CD8-positive, alpha-beta memory T cell (primary cell): ENCODE measurements at regions not wholly inside any gene's neighbourhood (a gene's known extent, or its start where the extent isn't known, plus 50 kb on each side); places are given as distances from the start of the nearest gene placed in this dataset.

Source experiments
- CTCF ChIA-PET: fragments of 350-600 bp; sonication (Branson Sonifier 250); formaldehyde crosslinking; loops from one replicate; lab custom pipeline; 2021; ENCODE audit warnings: antibody characterized with exemption; lab: Charles Lee
- POLR2A ChIA-PET: fragments of 350-600 bp; sonication (Branson Sonifier 250); formaldehyde crosslinking; loops from one replicate; lab custom pipeline; 2021; ENCODE audit warnings: antibody characterized with exemption; lab: Charles Lee
- DNase-seq, 5 donors: peaks; one replicate each; pipeline versions ENCODE4 v3.0.0 to v3.0.0-alpha.2; 2020 to 2022; ENCODE audit warnings: mixed read lengths in 1 of 5
- H3K27ac ChIP-seq: one replicate; pipeline ENCODE4 v1.7.0; 2013; ENCODE audit warnings: low read depth, mild to moderate bottlenecking, low read length, moderate library complexity
- H3K27me3 ChIP-seq: 2 replicates; pipeline ENCODE4 v1.7.0; 2013; ENCODE audit warnings: low read length, mild to moderate bottlenecking; ENCODE audit not compliant: insufficient read depth, poor library complexity, severe bottlenecking
- H3K36me3 ChIP-seq: 2 replicates; pipeline ENCODE4 v1.7.0; 2013; ENCODE audit warnings: mild to moderate bottlenecking, low read length, moderate library complexity; ENCODE audit not compliant: insufficient read depth
- H3K4me1 ChIP-seq: 2 replicates; pipeline ENCODE4 v1.7.0; 2013; ENCODE audit warnings: mild to moderate bottlenecking, low read length, moderate library complexity; ENCODE audit not compliant: insufficient read depth
- H3K4me3 ChIP-seq: 2 replicates; pipeline ENCODE4 v1.7.0; 2013; ENCODE audit warnings: mild to moderate bottlenecking, low read length
- H3K9me3 ChIP-seq: 2 replicates; pipeline ENCODE4 v1.7.0; 2013; ENCODE audit warnings: mild to moderate bottlenecking, low read length
- H3K27ac Mint-ChIP-seq, 8 donors: one replicate each; pipeline ENCODE4 v1.8.0; 2020 to 2021; ENCODE audit warnings: mixed read lengths in 8 of 8, mild to moderate bottlenecking in 6 of 8, inconsistent platforms in 3 of 8, moderate library complexity in 3 of 8
- H3K27me3 Mint-ChIP-seq, 2 donors: one replicate each; pipeline ENCODE4 v1.8.0; 2020 to 2021; ENCODE audit warnings: mixed read lengths in 2 of 2, mild to moderate bottlenecking in 1 of 2, moderate library complexity in 1 of 2
- H3K36me3 Mint-ChIP-seq, 3 donors: one replicate each; pipeline ENCODE4 v1.8.0; 2020 to 2021; ENCODE audit warnings: mixed read lengths in 3 of 3, inconsistent platforms in 1 of 3, mild to moderate bottlenecking in 1 of 3
- H3K4me1 Mint-ChIP-seq, 3 donors: one replicate each; pipeline ENCODE4 v1.8.0; 2020 to 2021; ENCODE audit warnings: mixed read lengths in 3 of 3, inconsistent platforms in 1 of 3, mild to moderate bottlenecking in 1 of 3
- H3K4me3 Mint-ChIP-seq, 7 donors: one replicate each; pipeline ENCODE4 v1.8.0; 2020 to 2021; ENCODE audit warnings: mixed read lengths in 7 of 7, mild to moderate bottlenecking in 6 of 7, moderate library complexity in 4 of 7, inconsistent platforms in 2 of 7
- H3K9me3 Mint-ChIP-seq, 5 donors: one replicate each; pipeline ENCODE4 v1.8.0; 2020 to 2022; ENCODE audit warnings: mixed read lengths in 5 of 5, mild to moderate bottlenecking in 3 of 5, moderate library complexity in 2 of 5, inconsistent platforms in 1 of 5

- H3K4me1 ChIP-seq, result no peaks in the 10 kb centered on the region
- Mint-ChIP-seq H3K4me1 (no peaks in the 10 kb centered on the region), H3K4me3 (no peak overlapping the region), H3K27ac (no peak overlapping the region), H3K9me3 (peaks cover 0 to 9% (median 0%) of the 10 kb centered on the region in 5 donors), H3K27me3 (peaks cover 0 to 2% of the 10 kb centered on the region in 2 donors), H3K36me3 (no peaks in the 10 kb centered on the region)
- H3K9me3 ChIP-seq, result no peaks in the 10 kb centered on the region
- ChIA-PET CTCF (no interaction called here), POLR2A (no interaction called here)
- no peaks in the 10 kb centered on the region for H3K27me3 ChIP-seq
- no peak for DNase-seq
- no peak overlapping the region for H3K27ac ChIP-seq
- H3K4me3 ChIP-seq, result no peak overlapping the region
- no peaks in the 10 kb centered on the region for H3K36me3 ChIP-seq
Measured at GRCh38 chr4:74649193-74649592, 145.1 kb downstream of the BTC start.

DNA sequence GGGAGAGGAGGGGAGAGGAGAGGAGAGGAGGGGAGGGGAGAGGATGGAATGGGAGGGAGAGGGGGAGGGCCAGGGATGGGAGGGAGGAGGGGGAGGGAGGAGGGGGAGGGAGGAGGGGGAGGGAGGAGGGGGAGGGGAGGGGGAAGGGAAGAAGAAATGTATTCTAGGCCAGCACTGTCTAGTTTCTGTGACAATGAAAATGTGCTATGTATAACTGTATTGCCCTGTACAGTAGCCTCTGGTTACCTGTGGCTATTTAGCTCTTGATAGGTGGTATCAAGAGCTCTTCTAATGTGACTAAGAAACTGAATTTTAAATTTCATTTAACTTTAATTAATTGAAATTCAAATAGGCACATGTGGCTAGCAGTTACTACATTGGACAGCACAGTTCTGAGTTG, 143.1 kb downstream of the BTC start:
- H3K27me3 Mint-ChIP-seq, result peaks cover 0 to 2% of the 10 kb centered on the region in 2 donors
- H3K27ac Mint-ChIP-seq, result no peak overlapping the region
- CTCF ChIA-PET, result no interaction called here
- Histone ChIP-seq H3K27ac (no peak overlapping the region), H3K4me3 (no peak overlapping the region), H3K36me3 (no peaks in the 10 kb centered on the region), H3K27me3 (no peaks in the 10 kb centered on the region), H3K9me3 (no peaks in the 10 kb centered on the region), H3K4me1 (no peaks in the 10 kb centered on the region)
- H3K4me3 Mint-ChIP-seq, result no peak overlapping the region
- POLR2A ChIA-PET, result no interaction called here
- no peaks in the 10 kb centered on the region for H3K9me3 Mint-ChIP-seq
- H3K36me3 Mint-ChIP-seq, result no peaks in the 10 kb centered on the region
- DNase-seq, result no peak
- H3K4me1 Mint-ChIP-seq, result no peaks in the 10 kb centered on the region

DNA sequence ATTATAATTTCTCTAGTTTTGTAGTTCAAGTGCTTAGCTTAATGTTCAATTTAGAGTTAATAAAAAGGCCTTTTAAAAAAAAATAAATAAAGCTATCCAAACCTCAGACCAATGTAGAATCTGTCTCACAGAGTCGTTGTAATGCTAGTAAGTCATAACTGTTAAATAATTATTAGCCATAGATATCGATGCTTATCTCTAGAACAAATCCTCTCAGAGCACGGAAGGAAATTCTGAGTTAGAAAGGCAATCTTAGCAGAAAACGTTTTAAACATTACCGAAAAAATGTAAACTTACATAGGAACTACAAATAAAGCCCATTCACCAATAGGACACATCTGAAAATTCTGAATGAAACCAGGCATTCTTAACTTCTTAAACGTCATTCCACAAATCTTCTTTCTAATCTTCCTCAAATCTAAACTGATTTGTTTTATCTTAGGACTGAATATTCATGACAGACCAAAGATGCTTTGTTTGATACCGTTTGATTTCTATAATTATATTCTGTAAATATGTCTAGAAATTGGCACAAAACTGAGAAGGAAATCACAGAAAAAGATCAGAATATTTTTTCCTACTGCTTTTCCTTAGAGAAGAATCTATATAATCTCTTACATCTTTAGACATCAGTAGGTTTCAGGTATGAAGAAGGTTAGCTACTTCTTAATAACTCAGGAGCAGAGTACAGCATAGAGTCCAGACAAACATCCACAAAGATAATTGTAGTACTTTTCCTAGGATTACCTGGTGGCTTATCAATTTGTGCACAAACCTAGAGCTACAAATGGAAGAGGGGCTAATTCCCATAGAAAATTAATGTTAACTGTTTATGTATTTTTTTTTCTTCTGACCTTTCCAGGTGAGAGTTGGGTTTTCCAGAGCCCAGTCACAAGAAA, 140.7 kb downstream of the BTC start:
- H3K9me3 ChIP-seq, result no peaks in the 10 kb centered on the region
- no peak overlapping the region for H3K27ac Mint-ChIP-seq
- H3K4me1 Mint-ChIP-seq, result no peaks in the 10 kb centered on the region
- H3K4me3 Mint-ChIP-seq, result no peak overlapping the region
- H3K9me3 Mint-ChIP-seq, result no peaks in the 10 kb centered on the region
- H3K4me1 ChIP-seq, result no peaks in the 10 kb centered on the region
- ChIA-PET CTCF (no interaction called here), POLR2A (no interaction called here)
- H3K36me3 ChIP-seq, result no peaks in the 10 kb centered on the region
- H3K4me3 ChIP-seq, result no peak overlapping the region
- no peaks in the 10 kb centered on the region for H3K27me3 ChIP-seq
- no peak overlapping the region for H3K27ac ChIP-seq
- no peaks in the 10 kb centered on the region for H3K36me3 Mint-ChIP-seq
- H3K27me3 Mint-ChIP-seq, result no peaks in the 10 kb centered on the region
- DNase-seq, result no peak

DNA sequence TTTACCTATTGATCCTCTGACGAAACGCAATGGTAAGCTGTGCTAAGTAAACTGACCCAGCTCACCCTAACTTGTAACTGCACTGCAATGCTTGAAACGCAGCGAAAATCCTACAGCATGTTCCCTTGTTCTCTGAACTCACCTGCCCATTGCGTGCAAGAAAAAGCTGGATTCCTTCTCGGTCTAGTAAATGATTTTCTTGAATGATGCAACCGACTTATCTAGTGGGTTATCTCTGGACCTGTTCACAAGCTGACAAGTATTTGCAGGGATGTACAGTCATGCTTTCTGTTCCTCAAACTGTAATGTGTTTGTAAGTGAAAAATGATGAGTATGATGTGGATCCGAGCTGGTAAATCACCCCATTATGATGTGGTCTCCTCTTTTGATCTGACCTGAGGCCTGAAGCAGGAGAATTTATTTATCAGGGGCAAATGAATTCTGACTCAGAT, 140.1 kb downstream of the BTC start:
- no peak overlapping the region for H3K4me3 Mint-ChIP-seq
- Histone ChIP-seq H3K9me3 (no peaks in the 10 kb centered on the region), H3K36me3 (no peaks in the 10 kb centered on the region), H3K4me3 (no peak overlapping the region), H3K27me3 (no peaks in the 10 kb centered on the region), H3K27ac (no peak overlapping the region), H3K4me1 (no peaks in the 10 kb centered on the region)
- CTCF ChIA-PET, result no interaction called here
- H3K27me3 Mint-ChIP-seq, result no peaks in the 10 kb centered on the region
- H3K27ac Mint-ChIP-seq, result no peak overlapping the region
- H3K36me3 Mint-ChIP-seq, result no peaks in the 10 kb centered on the region
- H3K4me1 Mint-ChIP-seq, result no peaks in the 10 kb centered on the region
- DNase-seq, result no peak
- H3K9me3 Mint-ChIP-seq, result no peaks in the 10 kb centered on the region
- POLR2A ChIA-PET, result no interaction called here

DNA sequence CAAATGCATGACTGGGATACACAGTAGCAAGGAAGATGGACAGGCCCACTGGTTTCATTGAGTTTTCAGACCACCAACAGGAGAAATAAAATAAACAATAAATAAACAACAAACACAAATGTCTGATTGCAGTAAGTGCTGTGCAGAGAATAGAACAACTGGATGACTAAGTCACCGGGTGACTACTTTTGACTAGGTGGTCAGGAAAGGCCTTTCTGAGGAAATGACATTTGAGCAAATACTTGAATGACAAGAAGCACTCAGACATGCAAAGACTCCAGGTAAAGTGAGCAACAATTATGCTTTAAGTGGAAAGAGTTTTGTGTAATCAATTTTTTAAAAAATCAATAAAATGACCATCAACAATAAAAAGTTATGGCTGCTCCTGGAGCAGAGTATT, 137.7 kb downstream of the BTC start:
- POLR2A ChIA-PET, result no interaction called here
- no peak overlapping the region for H3K27ac Mint-ChIP-seq
- H3K36me3 Mint-ChIP-seq, result no peaks in the 10 kb centered on the region
- no peak overlapping the region for H3K27ac ChIP-seq
- H3K27me3 ChIP-seq, result no peaks in the 10 kb centered on the region
- no peaks in the 10 kb centered on the region for H3K4me1 ChIP-seq
- no peaks in the 10 kb centered on the region for H3K27me3 Mint-ChIP-seq
- H3K4me1 Mint-ChIP-seq, result no peaks in the 10 kb centered on the region
- CTCF ChIA-PET, result no interaction called here
- no peaks in the 10 kb centered on the region for H3K36me3 ChIP-seq
- no peak for DNase-seq
- H3K9me3 Mint-ChIP-seq, result no peaks in the 10 kb centered on the region
- H3K4me3 Mint-ChIP-seq, result no peak overlapping the region
- no peaks in the 10 kb centered on the region for H3K9me3 ChIP-seq
- no peak overlapping the region for H3K4me3 ChIP-seq

DNA sequence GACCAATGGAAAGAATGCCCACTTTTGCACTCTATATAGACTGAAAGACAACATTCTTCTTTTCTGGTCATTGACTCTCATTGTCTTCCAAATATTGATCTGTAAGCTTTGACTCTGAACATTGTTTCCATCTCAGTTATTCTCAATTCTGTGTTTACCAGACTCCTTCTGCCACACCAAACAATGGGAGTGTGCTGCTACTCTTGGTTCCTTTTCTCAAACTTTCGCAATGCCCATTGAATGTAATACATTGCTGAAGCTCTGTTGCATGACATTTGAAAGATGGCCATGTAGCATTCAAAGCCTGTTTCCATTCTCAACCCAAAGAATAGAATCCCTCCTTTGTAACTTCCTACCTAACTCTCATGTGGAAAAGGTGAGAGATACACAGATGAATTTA, 136.2 kb downstream of the BTC start:
- Histone ChIP-seq H3K4me3 (no peak overlapping the region), H3K27ac (no peak overlapping the region), H3K36me3 (no peaks in the 10 kb centered on the region), H3K9me3 (no peaks in the 10 kb centered on the region), H3K27me3 (no peaks in the 10 kb centered on the region), H3K4me1 (no peaks in the 10 kb centered on the region)
- POLR2A ChIA-PET, result no interaction called here
- CTCF ChIA-PET, result no interaction called here
- DNase-seq, result no peak
- no peak overlapping the region for H3K4me3 Mint-ChIP-seq
- no peaks in the 10 kb centered on the region for H3K36me3 Mint-ChIP-seq
- no peaks in the 10 kb centered on the region for H3K4me1 Mint-ChIP-seq
- H3K27me3 Mint-ChIP-seq, result peaks cover 0 to 2% of the 10 kb centered on the region in 2 donors
- no peak overlapping the region for H3K27ac Mint-ChIP-seq
- H3K9me3 Mint-ChIP-seq, result no peaks in the 10 kb centered on the region

DNA sequence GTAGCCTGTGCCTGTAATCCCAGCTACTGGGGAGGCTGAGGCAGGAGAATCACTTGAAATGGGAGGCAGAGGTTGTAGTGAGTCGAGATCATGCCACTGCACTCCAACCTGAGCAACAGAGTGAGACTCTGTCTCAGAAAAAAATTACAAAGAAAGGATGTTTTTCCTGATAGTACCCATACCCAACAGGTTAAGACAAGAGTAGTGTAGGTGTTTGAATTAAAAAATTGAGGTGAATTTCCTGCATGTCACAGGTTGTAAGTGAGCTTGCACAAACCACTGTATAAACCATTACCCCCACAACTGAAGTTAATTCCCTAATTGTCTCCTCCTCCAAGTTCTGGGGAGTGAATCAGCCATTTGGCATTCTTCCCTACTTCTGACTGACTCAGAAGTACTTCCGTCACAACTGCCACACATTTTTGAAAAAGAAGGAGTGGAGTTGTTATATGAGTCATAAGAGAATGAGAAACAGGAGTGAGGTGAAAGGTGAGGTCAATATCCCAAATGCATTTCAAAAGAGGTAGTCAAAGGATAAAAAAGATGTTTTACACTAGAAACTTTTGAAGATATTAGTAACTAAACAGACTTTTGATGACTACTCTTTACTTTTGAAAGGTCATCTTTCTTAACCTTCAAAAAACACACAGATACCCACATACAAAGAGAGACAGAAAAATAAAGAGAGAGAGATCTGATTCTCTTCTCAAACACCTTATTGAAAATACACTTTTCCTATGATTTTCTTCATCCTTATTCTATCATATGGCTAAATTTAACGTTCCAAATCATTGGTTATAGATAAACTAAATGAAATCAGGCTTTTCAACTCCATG, 134.5 kb downstream of the BTC start:
- H3K27me3 ChIP-seq, result no peaks in the 10 kb centered on the region
- no peak overlapping the region for H3K4me3 ChIP-seq
- H3K27ac ChIP-seq, result no peak overlapping the region
- no peak for DNase-seq
- H3K27me3 Mint-ChIP-seq, result peaks cover 0 to 9% of the 10 kb centered on the region in 2 donors
- no peaks in the 10 kb centered on the region for H3K9me3 ChIP-seq
- ChIA-PET CTCF (no interaction called here), POLR2A (no interaction called here)
- H3K4me1 Mint-ChIP-seq, result no peaks in the 10 kb centered on the region
- H3K9me3 Mint-ChIP-seq, result no peaks in the 10 kb centered on the region
- no peak overlapping the region for H3K4me3 Mint-ChIP-seq
- no peaks in the 10 kb centered on the region for H3K4me1 ChIP-seq
- no peaks in the 10 kb centered on the region for H3K36me3 Mint-ChIP-seq
- no peaks in the 10 kb centered on the region for H3K36me3 ChIP-seq
- H3K27ac Mint-ChIP-seq, result no peak overlapping the region

GRCh38 chr4:74660866-74661265, 133.5 kb downstream of the BTC start:
- no peaks in the 10 kb centered on the region for H3K9me3 ChIP-seq
- H3K4me3 ChIP-seq, result no peak overlapping the region
- no peaks in the 10 kb centered on the region for H3K36me3 Mint-ChIP-seq
- H3K4me1 ChIP-seq, result no peaks in the 10 kb centered on the region
- no peak overlapping the region for H3K27ac ChIP-seq
- POLR2A ChIA-PET, result no interaction called here
- DNase-seq, result no peak
- CTCF ChIA-PET, result no interaction called here
- no peaks in the 10 kb centered on the region for H3K9me3 Mint-ChIP-seq
- H3K4me3 Mint-ChIP-seq, result no peak overlapping the region
- H3K36me3 ChIP-seq, result no peaks in the 10 kb centered on the region
- no peaks in the 10 kb centered on the region for H3K4me1 Mint-ChIP-seq
- no peak overlapping the region for H3K27ac Mint-ChIP-seq
- peaks cover 0 to 9% of the 10 kb centered on the region in 2 donors for H3K27me3 Mint-ChIP-seq
- no peaks in the 10 kb centered on the region for H3K27me3 ChIP-seq
